ENCODE measurements at regions not wholly inside any gene's neighbourhood (a gene's known extent, or its start where the extent isn't known, plus 50 kb on each side); places are given as distances from the start of the nearest gene placed in this dataset.

GRCh38 chrX:82732861-82733260 lies 775.2 kb upstream of the POU3F4 start:
- TF ChIP-seq CTCF (conservative IDR thresholded peaks at IDR 0.05 in 1 of 2, IDR thresholded peaks at IDR 0.05 in 1 of 2; ENCODE audit: extremely low read depth in 1 of 2, insufficient read depth in 1 of 2, low read depth in 1 of 2, low read length in 2 of 2) (no peak), EZH2 (IDR thresholded peaks at IDR 0.05; ENCODE audit: borderline replicate concordance, low read length) (no peak)
